ENCODE measurements at regions not wholly inside any gene's neighbourhood (a gene's known extent, or its start where the extent isn't known, plus 50 kb on each side); places are given as distances from the start of the nearest gene placed in this dataset.

DNA sequence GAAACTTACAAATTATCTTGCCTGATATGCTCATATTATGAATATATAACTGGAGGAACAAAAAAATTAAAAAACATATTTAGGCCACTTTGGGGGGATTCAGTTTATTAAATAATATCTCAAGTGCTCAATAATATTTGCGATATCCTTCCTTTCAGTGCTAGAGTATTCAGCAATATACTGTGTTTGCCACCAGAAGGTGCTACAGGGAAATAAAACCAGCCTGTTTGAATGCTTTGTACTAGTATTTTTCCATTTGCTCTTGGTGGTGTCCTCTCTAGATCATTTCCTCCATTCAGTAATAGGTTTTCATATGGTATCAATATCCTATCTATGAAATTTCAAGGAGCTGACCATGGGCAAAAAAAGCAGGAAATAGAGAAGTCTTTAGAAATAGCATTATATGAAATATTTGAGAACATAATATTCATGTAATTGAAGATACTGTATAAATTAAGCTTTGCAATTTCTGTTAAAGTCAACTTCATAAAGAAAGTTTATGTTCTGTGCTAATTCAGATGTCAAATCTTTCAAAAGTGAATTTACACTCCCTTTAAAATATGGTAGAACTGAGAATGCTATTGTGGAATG lies 106.2 kb upstream of the NAV3 start:
- intact Hi-C loops (cut with micrococcal nuclease): no loop called here

- intact Hi-C loops (cut with micrococcal nuclease): no loop called here
Measured at GRCh38 chr12:77723308-77723707, 107.4 kb upstream of the NAV3 start.

DNA sequence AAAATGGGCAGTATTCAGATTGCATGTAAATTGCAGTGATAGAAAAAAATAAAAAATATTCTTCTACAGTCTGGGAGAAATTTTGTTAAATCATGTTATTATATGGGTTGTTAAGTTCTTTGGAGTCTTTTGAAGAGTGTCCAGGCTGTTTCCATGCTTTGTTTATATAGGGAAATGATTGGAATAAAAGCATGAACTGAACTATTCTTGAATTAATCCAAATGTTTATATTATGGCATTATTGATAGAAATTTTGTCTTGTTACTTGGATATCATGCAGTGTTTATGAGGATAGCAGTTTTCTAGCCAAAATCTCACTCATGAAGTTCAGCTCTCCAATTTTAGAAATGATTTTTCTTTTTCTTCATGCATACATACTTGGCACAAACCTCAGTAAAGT lies 108.2 kb upstream of the NAV3 start:
- intact Hi-C loops (cut with micrococcal nuclease): no loop called here

DNA sequence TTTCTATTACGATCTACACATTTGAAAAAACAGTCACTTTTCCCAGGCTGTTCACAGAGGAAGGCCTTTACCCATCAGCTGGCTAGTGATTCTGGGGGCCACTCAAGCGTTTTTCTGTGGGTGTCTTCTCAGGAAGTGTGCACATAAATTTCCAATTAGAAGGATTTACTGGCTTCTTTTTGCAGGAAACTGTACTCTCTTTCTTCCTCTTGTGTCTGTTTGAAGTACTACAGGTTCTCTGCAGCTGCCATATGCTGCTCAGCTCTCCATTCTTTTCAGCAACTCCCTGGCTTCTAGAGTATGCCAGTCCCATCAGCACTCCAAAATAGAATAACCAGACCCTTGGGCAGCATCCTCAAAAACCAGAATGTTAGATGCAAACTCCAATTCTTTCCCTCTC lies 110.4 kb upstream of the NAV3 start:
- intact Hi-C loops (cut with micrococcal nuclease): no loop called here

DNA sequence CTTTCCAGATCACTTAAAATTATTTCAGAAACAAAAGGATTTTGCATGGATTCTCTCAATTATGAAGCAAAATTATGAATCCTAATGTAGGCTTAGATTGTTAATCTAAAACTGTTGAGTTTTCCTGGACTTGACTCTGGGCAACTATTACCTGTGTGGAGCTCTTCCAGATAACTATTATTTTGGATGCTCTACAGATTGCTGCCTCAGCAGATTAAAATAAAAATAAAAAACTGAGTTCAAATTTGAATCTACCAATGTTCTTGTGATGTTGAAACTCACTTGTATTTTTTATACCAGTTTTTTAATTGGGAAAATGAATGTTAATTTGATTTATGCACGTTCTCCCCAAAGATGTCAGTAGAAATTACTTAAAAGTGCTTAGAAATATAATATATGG lies 120.5 kb upstream of the NAV3 start:
- intact Hi-C loops (cut with micrococcal nuclease): no loop called here

GRCh38 chr12:77697126-77697525 lies 133.6 kb upstream of the NAV3 start:
- intact Hi-C loops (cut with micrococcal nuclease): no loop called here

DNA sequence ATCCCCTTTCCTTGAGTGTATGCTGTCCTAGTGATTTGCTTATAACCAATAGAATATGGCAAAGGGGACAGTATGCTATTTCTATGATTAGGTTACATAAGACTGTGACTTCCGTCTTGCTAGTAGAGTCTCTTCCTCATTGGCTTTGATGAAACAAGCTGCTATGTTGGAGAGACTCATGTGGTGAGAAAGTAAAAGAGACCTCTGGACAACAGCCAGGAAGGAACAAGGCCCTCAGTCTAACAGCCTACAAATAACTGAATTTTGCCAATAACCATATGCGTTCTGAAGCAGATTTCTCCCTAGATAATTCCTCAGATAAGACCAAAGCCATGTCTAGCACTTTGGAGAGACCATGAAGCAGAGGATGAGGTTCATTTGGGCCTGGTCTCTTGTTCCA lies 134.5 kb upstream of the NAV3 start:
- intact Hi-C loops (cut with micrococcal nuclease): no loop called here

DNA sequence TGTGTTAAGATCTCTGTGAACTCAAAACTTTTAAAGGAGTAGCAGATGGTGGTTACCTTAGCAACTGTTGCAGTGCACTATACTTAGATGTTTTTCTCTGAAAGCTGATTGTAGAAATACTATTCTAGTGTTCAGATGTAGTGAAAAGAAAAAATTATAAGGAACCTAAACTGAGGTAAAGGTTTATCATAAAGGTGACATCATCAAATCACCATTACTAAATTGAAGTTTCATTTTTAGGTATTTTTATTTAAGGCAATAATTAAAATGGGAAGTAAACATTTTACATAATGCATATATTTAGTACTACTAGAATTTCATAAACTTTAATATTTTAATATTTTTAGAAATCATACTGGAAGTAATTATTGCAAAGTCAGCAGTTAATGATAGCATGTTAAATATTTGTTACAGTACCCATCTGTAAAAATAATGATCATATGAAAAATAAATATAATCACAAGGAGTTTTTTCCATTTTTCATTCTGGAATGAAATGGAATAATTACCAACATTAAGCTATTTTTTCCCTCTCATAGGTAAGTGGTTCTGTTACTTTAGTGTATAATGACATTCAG lies 141.1 kb upstream of the NAV3 start:
- intact Hi-C loops (cut with micrococcal nuclease): no loop called here

DNA sequence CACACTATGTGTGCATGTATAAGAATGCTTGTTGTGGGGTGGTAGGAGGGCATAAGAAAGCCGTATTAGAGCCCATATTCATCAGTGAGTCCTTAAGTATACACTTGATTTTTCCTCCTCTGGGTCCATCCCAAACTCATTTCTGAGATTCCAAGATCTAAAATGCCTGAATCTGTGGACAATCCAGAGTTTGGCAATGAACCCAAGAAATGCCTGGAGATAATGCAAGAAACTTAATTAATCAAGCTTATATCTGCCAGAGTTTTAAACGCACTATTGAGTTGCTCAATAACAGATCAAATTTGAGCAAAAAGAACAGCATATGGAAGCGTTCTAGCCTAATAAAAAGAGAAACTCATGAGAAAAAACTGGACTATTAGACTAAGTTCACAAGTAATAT lies 143.4 kb upstream of the NAV3 start:
- intact Hi-C loops (cut with micrococcal nuclease): no loop called here

- intact Hi-C loops (cut with micrococcal nuclease): no loop called here
Measured at GRCh38 chr12:77686760-77687159, 143.9 kb upstream of the NAV3 start.

DNA sequence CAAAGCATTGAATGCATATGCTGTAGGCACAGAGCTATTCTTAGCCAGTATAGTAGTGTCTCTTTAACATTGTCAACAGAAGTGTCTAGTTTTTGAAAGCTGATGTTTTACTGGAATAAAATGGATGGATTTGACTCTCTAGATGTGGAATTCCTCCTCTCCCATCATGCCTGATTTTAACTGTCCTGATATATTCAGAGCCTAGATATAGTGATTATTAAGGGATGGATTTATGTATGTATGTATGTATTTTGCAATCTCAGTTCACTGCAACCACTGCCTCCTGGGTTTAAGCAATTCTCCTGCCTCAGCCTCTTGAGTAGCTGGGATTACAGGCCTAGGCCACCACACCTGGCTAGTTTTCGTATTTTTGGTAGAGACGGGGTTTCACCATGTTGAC lies 144.8 kb upstream of the NAV3 start:
- intact Hi-C loops (cut with micrococcal nuclease): no loop called here

DNA sequence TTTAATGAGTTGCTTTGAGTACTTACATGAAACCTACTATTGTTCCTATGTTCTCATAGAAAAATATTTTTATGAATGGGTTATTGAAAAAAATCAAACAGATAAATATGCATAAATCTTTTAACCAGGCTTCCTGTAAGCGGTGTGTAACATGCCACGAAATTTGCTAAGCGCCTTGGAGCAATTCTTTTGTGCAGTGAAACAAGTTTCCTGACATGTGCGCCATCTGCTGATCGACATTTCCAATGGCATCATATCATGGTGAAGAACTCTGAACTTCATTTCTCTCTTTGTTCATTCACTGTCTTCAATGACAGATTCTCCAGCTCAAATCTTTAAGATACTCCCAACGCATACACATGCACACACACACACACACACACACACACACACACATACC lies 145.6 kb upstream of the NAV3 start:
- intact Hi-C loops (cut with micrococcal nuclease): no loop called here

DNA sequence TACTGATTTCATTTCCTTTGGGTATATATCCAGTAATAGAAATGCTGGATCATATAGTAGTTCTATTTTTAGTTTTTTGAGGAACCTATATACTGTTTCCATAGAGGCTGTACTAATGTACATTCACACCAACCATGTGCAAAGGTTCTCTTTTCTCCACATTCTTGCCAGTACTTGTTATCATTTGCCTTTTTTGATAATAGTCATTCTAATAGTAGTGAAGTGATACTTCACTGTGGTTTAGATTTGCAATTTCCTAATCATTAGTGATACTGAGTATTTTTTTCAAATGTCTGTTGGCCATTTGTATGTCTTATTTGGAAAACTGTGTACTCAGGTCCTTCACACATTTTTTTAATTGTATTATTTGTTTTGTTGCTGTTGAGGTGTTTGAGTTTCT lies 148.2 kb upstream of the NAV3 start:
- intact Hi-C loops (cut with micrococcal nuclease): no loop called here

DNA sequence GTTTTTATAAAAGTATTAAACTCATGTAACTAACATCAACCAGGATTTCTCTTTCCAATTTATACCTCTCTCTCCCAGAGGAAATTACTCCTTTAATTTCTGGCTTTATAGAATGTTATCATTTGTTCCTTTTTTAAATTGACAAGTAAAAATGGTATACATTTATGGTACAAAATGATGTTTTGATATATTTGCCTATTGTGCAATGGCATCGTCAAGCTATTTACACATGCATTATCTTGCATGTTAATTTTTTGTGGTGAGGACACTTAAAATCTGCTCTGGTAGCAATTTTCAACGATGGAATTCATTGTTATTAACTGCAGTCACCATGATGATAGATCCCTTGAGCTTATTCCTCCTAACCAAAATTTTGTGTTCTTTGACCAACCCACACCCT lies 149.0 kb upstream of the NAV3 start:
- intact Hi-C loops (cut with micrococcal nuclease): no loop called here

- intact Hi-C loops (cut with micrococcal nuclease): no loop called here
Measured at GRCh38 chr12:77679686-77680085, 151.0 kb upstream of the NAV3 start.

GRCh38 chr12:77678621-77679020 lies 152.1 kb upstream of the NAV3 start:
- intact Hi-C loops (cut with micrococcal nuclease): no loop called here

- intact Hi-C loops (cut with micrococcal nuclease): no loop called here
Measured at GRCh38 chr12:77667101-77667500, 163.6 kb upstream of the NAV3 start.

- intact Hi-C loops (cut with micrococcal nuclease): no loop called here
Measured at GRCh38 chr12:77648716-77649115, 182.0 kb upstream of the NAV3 start.

GRCh38 chr12:77645966-77646598 lies 184.6 kb upstream of the NAV3 start:
- intact Hi-C loops (cut with micrococcal nuclease): no loop called here

DNA sequence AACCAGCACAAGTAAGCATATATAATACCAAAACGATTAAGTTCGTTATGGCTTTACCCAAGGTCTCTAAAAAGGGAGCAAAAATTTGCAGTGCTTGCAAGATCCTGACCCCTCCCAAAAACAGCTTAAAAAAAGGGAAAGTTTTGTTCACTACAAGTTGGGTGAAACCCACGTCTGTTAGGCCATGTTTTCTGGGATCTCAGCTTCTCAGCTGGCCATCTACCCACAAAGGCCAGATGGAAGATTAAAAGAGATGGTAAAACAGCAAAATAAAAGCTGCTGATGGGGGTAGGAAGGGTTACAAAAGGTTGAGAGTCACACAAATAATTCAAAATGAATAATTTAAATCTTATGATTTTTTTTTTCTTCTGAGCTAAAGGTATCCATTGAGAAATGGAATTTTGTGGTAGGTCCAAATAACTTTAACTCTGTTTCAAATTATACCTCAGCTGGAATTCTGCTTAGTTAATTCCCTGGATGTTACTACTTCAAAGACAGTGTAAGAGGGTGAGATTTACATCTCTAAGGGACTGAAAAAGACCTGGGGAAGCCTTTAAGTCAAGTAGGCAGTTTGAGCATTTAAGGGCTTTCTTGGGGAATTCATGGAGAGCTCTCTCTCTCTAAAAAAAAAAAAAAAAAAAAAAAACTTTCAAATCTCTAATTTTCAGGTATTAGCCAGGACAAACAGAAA lies 185.6 kb upstream of the NAV3 start:
- intact Hi-C loops (cut with micrococcal nuclease): no loop called here

GRCh38 chr12:77642246-77642645 lies 188.4 kb upstream of the NAV3 start:
- intact Hi-C loops (cut with micrococcal nuclease): no loop called here

DNA sequence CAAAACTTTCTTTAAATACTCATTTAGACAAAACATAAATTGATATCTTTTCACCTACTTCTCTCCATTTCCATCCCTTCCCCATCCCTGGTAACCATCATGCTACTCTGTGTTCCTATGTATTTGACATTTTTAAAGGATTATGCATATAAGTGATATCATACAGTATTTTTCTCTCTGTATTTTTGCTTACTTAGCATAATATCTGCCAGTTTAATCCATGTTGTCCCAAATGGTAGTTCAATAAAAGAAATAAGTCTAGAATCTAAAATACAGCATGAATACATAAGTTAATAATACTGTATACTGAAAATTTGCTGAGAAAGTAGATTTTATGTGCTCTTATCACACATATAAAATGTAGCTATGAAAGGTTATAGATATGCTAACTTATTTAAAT lies 190.3 kb upstream of the NAV3 start:
- intact Hi-C loops (cut with micrococcal nuclease): no loop called here

All from T-helper 2 cell treated with Interferon-gamma antibody and Interleukin-4, amounts not matched to agents 100 ng/mL and 5 ng/mL, for 36 hours (primary cell).